ENCODE measurements at regions not wholly inside any gene's neighbourhood (a gene's known extent, or its start where the extent isn't known, plus 50 kb on each side); places are given as distances from the start of the nearest gene placed in this dataset.

DNA sequence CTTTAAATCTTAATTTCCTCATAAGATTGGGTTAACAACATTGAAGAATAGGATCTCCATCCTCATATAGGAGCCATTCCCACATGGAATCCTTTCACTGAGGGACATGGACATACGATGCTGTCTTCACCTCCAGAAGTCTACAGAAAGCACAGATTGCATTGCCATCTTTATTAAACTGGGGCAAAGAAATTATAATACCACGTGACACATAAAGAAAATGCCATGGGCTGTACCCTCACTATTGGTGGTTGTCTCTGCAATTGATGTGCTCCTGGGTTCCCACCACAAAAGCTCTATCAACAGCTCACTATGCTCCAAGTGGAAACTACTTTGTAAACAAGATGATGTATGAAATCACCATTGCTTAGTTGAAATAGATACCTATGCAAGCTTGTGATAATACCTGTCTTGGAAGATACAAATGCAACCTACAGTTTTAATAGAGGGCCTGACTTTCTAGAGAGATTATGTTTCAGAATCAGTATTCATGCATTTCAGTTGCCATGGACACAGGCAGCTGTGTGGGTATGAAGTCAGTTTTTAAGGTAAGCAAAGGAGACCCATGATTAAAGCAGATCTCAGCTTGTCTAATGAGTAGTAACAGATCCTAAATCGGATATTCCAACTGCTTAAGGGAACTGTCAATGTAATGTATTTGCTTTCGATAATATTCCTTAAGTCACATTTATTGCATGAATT, 337.0 kb downstream of the RAD51AP2 start:
- no peak overlapping the region for H3K4me3 ChIP-seq
- H3K27me3 ChIP-seq = no peaks in the 10 kb centered on the region
- no peaks in the 10 kb centered on the region for H3K9me3 ChIP-seq
- 86% methylated on average over 4 of the region's 4 CpGs for WGBS, 2 donors
- intact Hi-C loops (cut with DNase I) = no loop called here
- TF ChIP-seq POLR2AphosphoS5 (IDR thresholded peaks at IDR 0.05) = no peak
- TF ChIP-seq POLR2A (IDR thresholded peaks at IDR 0.05) = no peak
- TF ChIP-seq, protein P1, sequence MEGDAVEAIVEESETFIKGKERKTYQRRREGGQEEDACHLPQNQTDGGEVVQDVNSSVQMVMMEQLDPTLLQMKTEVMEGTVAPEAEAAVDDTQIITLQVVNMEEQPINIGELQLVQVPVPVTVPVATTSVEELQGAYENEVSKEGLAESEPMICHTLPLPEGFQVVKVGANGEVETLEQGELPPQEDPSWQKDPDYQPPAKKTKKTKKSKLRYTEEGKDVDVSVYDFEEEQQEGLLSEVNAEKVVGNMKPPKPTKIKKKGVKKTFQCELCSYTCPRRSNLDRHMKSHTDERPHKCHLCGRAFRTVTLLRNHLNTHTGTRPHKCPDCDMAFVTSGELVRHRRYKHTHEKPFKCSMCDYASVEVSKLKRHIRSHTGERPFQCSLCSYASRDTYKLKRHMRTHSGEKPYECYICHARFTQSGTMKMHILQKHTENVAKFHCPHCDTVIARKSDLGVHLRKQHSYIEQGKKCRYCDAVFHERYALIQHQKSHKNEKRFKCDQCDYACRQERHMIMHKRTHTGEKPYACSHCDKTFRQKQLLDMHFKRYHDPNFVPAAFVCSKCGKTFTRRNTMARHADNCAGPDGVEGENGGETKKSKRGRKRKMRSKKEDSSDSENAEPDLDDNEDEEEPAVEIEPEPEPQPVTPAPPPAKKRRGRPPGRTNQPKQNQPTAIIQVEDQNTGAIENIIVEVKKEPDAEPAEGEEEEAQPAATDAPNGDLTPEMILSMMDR (IDR thresholded peaks at IDR 0.05) = no peak
- TF ChIP-seq EP300 (IDR thresholded peaks at IDR 0.05) = no peak
- H3K36me3 ChIP-seq = no peaks in the 10 kb centered on the region
- no peak overlapping the region for H3K27ac ChIP-seq
- no peak for DNase-seq
- H3K4me1 ChIP-seq = no peaks in the 10 kb centered on the region

DNA sequence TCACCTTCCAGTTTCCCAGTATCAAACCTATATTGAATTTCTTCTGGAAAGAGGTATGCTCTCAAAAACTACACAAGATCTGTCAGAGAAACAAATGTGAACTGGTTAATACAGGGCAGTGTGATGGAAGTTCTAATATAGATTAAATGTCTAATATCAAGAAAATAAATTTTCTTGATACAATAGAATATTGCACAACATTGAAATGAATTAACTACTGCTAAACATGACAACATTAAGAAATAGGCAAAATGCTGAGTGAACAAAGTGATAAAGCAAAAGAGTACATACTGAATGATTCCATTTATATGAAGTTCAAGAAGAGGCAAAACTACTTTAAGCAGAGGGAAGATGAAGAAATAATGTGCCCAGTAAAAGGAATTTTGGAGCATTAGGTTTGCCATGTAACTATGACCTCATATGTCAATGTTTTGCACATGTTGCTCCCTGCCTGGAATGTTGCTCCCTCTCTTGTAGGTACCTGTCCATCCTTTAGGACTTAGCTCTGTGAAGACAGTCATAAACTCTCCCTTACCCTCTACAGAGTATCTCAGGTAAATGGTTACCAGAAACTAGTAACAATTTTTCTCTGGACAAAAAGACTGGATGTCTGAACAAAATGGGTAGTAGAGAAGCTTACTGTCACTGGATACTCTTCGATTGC, 339.0 kb downstream of the RAD51AP2 start:
- Histone ChIP-seq H3K4me3 (no peak overlapping the region), H3K27me3 (no peaks in the 10 kb centered on the region), H3K4me1 (no peaks in the 10 kb centered on the region), H3K9me3 (no peaks in the 10 kb centered on the region), H3K27ac (no peak overlapping the region), H3K36me3 (no peaks in the 10 kb centered on the region)
- 86% methylated on average over 1 of the region's 1 CpG for WGBS, 2 donors
- intact Hi-C loops (cut with DNase I) = no loop called here
- TF ChIP-seq POLR2A (IDR thresholded peaks at IDR 0.05) (no peak), POLR2AphosphoS5 (IDR thresholded peaks at IDR 0.05) (no peak)
- no peak for DNase-seq

DNA sequence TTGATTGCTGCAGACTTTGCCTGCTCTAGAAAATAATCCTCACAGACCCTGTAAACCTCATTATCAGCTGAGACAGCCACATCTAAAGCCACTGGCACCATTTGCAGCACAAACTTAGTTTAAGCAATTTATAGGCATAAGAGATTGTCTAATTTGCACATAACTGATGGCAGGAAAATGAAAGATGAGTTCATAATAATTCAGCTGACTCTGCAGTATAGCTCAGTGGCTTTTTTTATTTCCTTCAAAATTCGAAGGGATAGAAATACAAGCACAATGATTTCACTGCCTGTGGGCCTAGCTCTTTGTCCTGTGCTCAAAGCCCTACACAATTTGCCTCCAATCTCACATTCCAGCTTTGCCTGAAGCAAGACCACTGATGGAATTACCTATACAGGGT, 341.2 kb downstream of the RAD51AP2 start:
- TF ChIP-seq POLR2A (IDR thresholded peaks at IDR 0.05) (no peak), EP300 (IDR thresholded peaks at IDR 0.05) (no peak), POLR2AphosphoS5 (IDR thresholded peaks at IDR 0.05) (no peak)
- TF ChIP-seq, protein P1 (IDR thresholded peaks at IDR 0.05) = no peak
- Histone ChIP-seq H3K27ac (no peak overlapping the region), H3K4me1 (no peaks in the 10 kb centered on the region), H3K27me3 (no peaks in the 10 kb centered on the region), H3K4me3 (no peak overlapping the region), H3K9me3 (no peaks in the 10 kb centered on the region), H3K36me3 (no peaks in the 10 kb centered on the region)
- no peak for DNase-seq
- 15 to 60% methylated on average over 1 of the region's 1 CpG for WGBS, 2 donors
- intact Hi-C loops (cut with DNase I) = no loop called here

DNA sequence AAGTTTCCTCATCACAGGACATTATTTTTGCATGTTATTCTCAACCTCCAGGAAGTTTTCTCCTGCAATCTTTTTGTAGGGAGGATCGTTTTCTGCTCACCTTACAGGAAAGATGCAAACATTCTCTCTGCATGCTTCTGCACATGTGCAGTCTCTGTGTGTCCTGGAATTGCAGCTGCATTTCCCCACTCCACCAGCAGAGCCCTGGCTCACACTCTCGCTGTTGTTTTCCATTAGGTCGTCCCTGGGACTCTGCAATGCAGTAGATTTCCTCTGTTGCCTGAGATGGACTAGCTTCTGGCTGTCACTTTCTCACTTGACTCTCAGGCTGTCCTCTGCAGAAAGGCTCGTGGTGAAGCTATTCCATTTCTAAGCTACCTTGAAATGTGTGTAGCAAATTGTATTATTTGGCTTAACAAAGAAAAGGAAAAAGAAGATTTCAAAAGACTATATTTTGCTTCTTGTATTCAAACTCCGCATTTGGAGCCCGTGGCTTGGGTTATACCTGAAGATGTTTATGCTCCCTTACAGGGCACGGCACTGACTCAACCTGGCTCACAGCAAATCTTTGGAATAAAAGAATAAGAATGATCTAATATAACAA, 346.7 kb downstream of the RAD51AP2 start:
- no peak overlapping the region for H3K27ac ChIP-seq
- intact Hi-C loops (cut with DNase I) = no loop called here
- H3K4me3 ChIP-seq = no peak overlapping the region
- no peaks in the 10 kb centered on the region for H3K27me3 ChIP-seq
- 44 to 52% methylated on average over 7 of the region's 7 CpGs for WGBS, 2 donors
- TF ChIP-seq POLR2AphosphoS5 (IDR thresholded peaks at IDR 0.05) = no peak
- TF ChIP-seq EP300 (IDR thresholded peaks at IDR 0.05) = no peak
- TF ChIP-seq POLR2A (IDR thresholded peaks at IDR 0.05) = no peak
- TF ChIP-seq, protein P1 (IDR thresholded peaks at IDR 0.05) = no peak
- no peak for DNase-seq
- no peaks in the 10 kb centered on the region for H3K9me3 ChIP-seq
- no peaks in the 10 kb centered on the region for H3K36me3 ChIP-seq
- H3K4me1 ChIP-seq = no peaks in the 10 kb centered on the region

DNA sequence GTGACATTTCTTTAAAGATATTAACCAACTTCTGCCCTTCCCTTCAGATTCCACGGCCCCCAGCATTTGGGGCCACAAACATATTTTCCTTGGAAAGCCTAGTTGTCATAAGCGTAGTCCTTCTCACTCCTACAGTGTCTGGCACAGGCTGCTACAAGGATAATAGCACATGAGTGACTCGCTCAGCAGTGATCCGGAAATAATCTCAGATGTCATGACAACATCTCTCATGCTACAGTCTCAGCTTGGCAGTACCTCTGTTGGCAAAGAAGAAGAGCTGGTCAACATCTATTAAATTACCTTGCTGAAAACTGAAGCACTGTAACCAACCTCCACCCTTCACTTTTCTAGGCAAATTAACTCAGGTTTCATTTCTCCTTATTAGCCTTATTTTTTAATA, 351.7 kb downstream of the RAD51AP2 start:
- intact Hi-C loops (cut with DNase I) = no loop called here
- H3K4me1 ChIP-seq = no peaks in the 10 kb centered on the region
- H3K36me3 ChIP-seq = no peaks in the 10 kb centered on the region
- H3K4me3 ChIP-seq = no peak overlapping the region
- DNase-seq = no peak
- WGBS, 2 donors = 85% methylated on average over 4 of the region's 4 CpGs
- no peaks in the 10 kb centered on the region for H3K27me3 ChIP-seq
- TF ChIP-seq POLR2AphosphoS5 (IDR thresholded peaks at IDR 0.05) = no peak
- H3K27ac ChIP-seq = no peak overlapping the region
- H3K9me3 ChIP-seq = no peaks in the 10 kb centered on the region

Measured in sigmoid colon (tissue), 6 donors.